ENCODE measurements at regions not wholly inside any gene's neighbourhood (a gene's known extent, or its start where the extent isn't known, plus 50 kb on each side); places are given as distances from the start of the nearest gene placed in this dataset.

- DNase-seq = no peak
Measured at GRCh38 chr5:176151281-176151680, 86.9 kb upstream of the SIMC1 start.

GRCh38 chr5:176152191-176152929, 85.9 kb upstream of the SIMC1 start:
- DNase-seq = no peak

GRCh38 chr5:176152930-176153311, 85.3 kb upstream of the SIMC1 start:
- DNase-seq = no peak

GRCh38 chr5:176153741-176154140, 84.5 kb upstream of the SIMC1 start:
- DNase-seq = no peak

GRCh38 chr5:176154821-176155220, 83.4 kb upstream of the SIMC1 start:
- DNase-seq = no peak

GRCh38 chr5:176155922-176156359, 82.3 kb upstream of the SIMC1 start:
- DNase-seq = no peak

- DNase-seq = no peak
Measured at GRCh38 chr5:176157656-176158055, 80.6 kb upstream of the SIMC1 start.

GRCh38 chr5:176161431-176161830, 76.8 kb upstream of the SIMC1 start:
- no peak for DNase-seq

GRCh38 chr5:176162198-176162597, 76.0 kb upstream of the SIMC1 start:
- DNase-seq = no peak

GRCh38 chr5:176162888-176163287, 75.3 kb upstream of the SIMC1 start:
- no peak for DNase-seq

- DNase-seq = no peak
Measured at GRCh38 chr5:176166427-176166826, 71.8 kb upstream of the SIMC1 start.

- no peak for DNase-seq
Measured at GRCh38 chr5:176167800-176168199, 70.4 kb upstream of the SIMC1 start.

- DNase-seq = no peak
Measured at GRCh38 chr5:176169393-176170063, 68.7 kb upstream of the SIMC1 start.

GRCh38 chr5:176170084-176170483, 68.1 kb upstream of the SIMC1 start:
- DNase-seq = no peak

GRCh38 chr5:176171171-176171760, 67.0 kb upstream of the SIMC1 start:
- DNase-seq = no peak

- DNase-seq = no peak
Measured at GRCh38 chr5:176172246-176172645, 66.0 kb upstream of the SIMC1 start.

GRCh38 chr5:176173647-176174046, 64.6 kb upstream of the SIMC1 start:
- DNase-seq = no peak

- no peak for DNase-seq
Measured at GRCh38 chr5:176174345-176175025, 63.7 kb upstream of the SIMC1 start.

- no peak for DNase-seq
Measured at GRCh38 chr5:176175101-176175852, 62.9 kb upstream of the SIMC1 start.

- DNase-seq = no peak
Measured at GRCh38 chr5:176176231-176176630, 62.0 kb upstream of the SIMC1 start.

GRCh38 chr5:176178789-176179188, 59.4 kb upstream of the SIMC1 start:
- no peak for DNase-seq

GRCh38 chr5:176180339-176180738, 57.9 kb upstream of the SIMC1 start:
- DNase-seq = no peak

- no peak for DNase-seq
Measured at GRCh38 chr5:176180781-176181180, 57.4 kb upstream of the SIMC1 start.
